ENCODE measurements at regions not wholly inside any gene's neighbourhood (a gene's known extent, or its start where the extent isn't known, plus 50 kb on each side); places are given as distances from the start of the nearest gene placed in this dataset.

GRCh38 chr2:16064745-16065144 lies 124.4 kb downstream of the MYCN start:
- Histone ChIP-seq H3K9ac (ENCODE audit: low read depth, low read length) (no peak overlapping the region), H3K4me1 (ENCODE audit: control insufficient read depth, insufficient read depth, low read length) (no peaks in the 10 kb centered on the region), H2BK15ac (ENCODE audit: low read depth, low read length) (no peak overlapping the region), H3K36me3 (ENCODE audit: control insufficient read depth, insufficient read depth, low read length) (no peaks in the 10 kb centered on the region), H2BK120ac (ENCODE audit: low read depth, low read length) (no peak overlapping the region), H3K27ac (ENCODE audit: insufficient read depth, low read length) (no peak overlapping the region), H3K9me3 (ENCODE audit: control insufficient read depth, insufficient read depth, low read length) (peaks cover 22% of the 10 kb centered on the region), H4K5ac (ENCODE audit: low read depth, low read length) (no peak overlapping the region), H2AFZ (replicated peaks; ENCODE audit: low read length, poor library complexity) (no peak overlapping the region), H3K14ac (replicated peaks; ENCODE audit: low read depth, low read length) (no peak overlapping the region), H3K56ac (ENCODE audit: extremely low read depth, insufficient read depth, low read length) (no peak overlapping the region), H3K9me1 (ENCODE audit: insufficient read depth, low read length) (no peaks in the 10 kb centered on the region), H3K4ac (ENCODE audit: low read depth, low read length) (no peak overlapping the region), H4K8ac (ENCODE audit: low read depth in 2 of 2, low read length in 2 of 2) (no peak overlapping the region), H3K4me3 (ENCODE audit: insufficient read depth, low read depth, low read length) (no peak overlapping the region), H2BK20ac (ENCODE audit: low read depth, low read length) (no peak overlapping the region), H3K23ac (ENCODE audit: low read depth, low read length) (no peak overlapping the region), H3K27me3 (ENCODE audit: control insufficient read depth, insufficient read depth, low read length) (no peaks in the 10 kb centered on the region), H2BK5ac (ENCODE audit: low read depth, low read length, poor library complexity, severe bottlenecking) (no peak overlapping the region), H2AK5ac (ENCODE audit: low read depth, low read length) (no peak overlapping the region), H3K4me2 (ENCODE audit: low read depth, low read length) (no peak overlapping the region), H4K91ac (ENCODE audit: insufficient read depth, low read depth, low read length) (no peak overlapping the region), H2AK9ac (replicated peaks; ENCODE audit: low read depth, low read length, poor library complexity) (no peak overlapping the region), H3K18ac (ENCODE audit: low read depth, low read length) (no peak overlapping the region), H3K79me1 (ENCODE audit: low read depth in 1 of 2, low read length in 2 of 2) (no peaks in the 10 kb centered on the region), H4K20me1 (ENCODE audit: insufficient read depth, low read length) (no peaks in the 10 kb centered on the region)
- intact Hi-C loops (cut with micrococcal nuclease), result no loop called here
- dilution Hi-C loops (cut with HindIII; ENCODE audit: low sequenced_read_pairs, unreplicated experiment), result no loop called here
- 11% methylated on average over 1 of the region's 2 CpGs; no CpG with 5 or more reads in 1 of the 2 experiments for WGBS, 2 experiments (ENCODE audit: extremely low coverage in 2 of 2, insufficient read length in 1 of 2)
- ATAC-seq (ENCODE audit: low read depth) (no peak), DNase-seq (no peak)
- POLR2A ChIA-PET (ENCODE audit: unreplicated experiment), result no interaction called here
- in situ Hi-C loops (cut with MboI; ENCODE audit: low sequenced_read_pairs), result no loop called here
- no TSS peak for BruUV-seq (replicated peaks)
- TF ChIP-seq SMC3 (IDR thresholded peaks at IDR 0.05; ENCODE audit: low read depth, low read length) (no peak), CEBPB (IDR thresholded peaks at IDR 0.05; ENCODE audit: low read depth, low read length) (no peak), MAZ (IDR thresholded peaks at IDR 0.05; ENCODE audit: borderline replicate concordance, low read depth, low read length) (no peak), RAD21 (IDR thresholded peaks at IDR 0.05; ENCODE audit: low read length) (no peak), RFX5 (IDR thresholded peaks at IDR 0.05; ENCODE audit: low read depth, low read length) (no peak), MAFK (IDR thresholded peaks at IDR 0.05; ENCODE audit: low read depth, low read length) (no peak), FOS (IDR thresholded peaks at IDR 0.05; ENCODE audit: low read depth, low read length) (no peak), CHD1 (IDR thresholded peaks at IDR 0.05; ENCODE audit: low read depth, low read length) (no peak), USF2 (IDR thresholded peaks at IDR 0.05; ENCODE audit: low read depth, low read length) (no peak)
- TF ChIP-seq, protein P1, sequence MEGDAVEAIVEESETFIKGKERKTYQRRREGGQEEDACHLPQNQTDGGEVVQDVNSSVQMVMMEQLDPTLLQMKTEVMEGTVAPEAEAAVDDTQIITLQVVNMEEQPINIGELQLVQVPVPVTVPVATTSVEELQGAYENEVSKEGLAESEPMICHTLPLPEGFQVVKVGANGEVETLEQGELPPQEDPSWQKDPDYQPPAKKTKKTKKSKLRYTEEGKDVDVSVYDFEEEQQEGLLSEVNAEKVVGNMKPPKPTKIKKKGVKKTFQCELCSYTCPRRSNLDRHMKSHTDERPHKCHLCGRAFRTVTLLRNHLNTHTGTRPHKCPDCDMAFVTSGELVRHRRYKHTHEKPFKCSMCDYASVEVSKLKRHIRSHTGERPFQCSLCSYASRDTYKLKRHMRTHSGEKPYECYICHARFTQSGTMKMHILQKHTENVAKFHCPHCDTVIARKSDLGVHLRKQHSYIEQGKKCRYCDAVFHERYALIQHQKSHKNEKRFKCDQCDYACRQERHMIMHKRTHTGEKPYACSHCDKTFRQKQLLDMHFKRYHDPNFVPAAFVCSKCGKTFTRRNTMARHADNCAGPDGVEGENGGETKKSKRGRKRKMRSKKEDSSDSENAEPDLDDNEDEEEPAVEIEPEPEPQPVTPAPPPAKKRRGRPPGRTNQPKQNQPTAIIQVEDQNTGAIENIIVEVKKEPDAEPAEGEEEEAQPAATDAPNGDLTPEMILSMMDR (conservative IDR thresholded peaks at IDR 0.05; ENCODE audit: low read depth, low read length), result no peak
- CTCF ChIA-PET, result no interaction called here

Measured in IMR-90 (cell line).